GM13977 (cell line): ENCODE measurements at regions not wholly inside any gene's neighbourhood (a gene's known extent, or its start where the extent isn't known, plus 50 kb on each side); places are given as distances from the start of the nearest gene placed in this dataset.

Experiments
- DNase-seq: peaks from one replicate; pipeline ENCODE4 v3.0.0; 2012; ENCODE audit warnings: low spot score
- in situ Hi-C: fragments of 300-500 bp; cut with MboI; formaldehyde crosslinking; loops from one replicate; pipeline ENCODE4 v1.12.0; 2022; ENCODE audit warnings: low sequenced_read_pairs, low pct_unique_long_range_greater_than_20kb, mixed read lengths, inconsistent platforms; ENCODE audit not compliant: unreplicated experiment
- TF ChIP-seq, protein P1 (sequence below): IDR thresholded peaks from 2 replicates; pipeline ENCODE4 v1.5.1; 2012; ENCODE audit warnings: mild to moderate bottlenecking, control low read depth; ENCODE audit not compliant: insufficient read depth; ENCODE audit errors: extremely low read depth, missing control alignments

DNA sequence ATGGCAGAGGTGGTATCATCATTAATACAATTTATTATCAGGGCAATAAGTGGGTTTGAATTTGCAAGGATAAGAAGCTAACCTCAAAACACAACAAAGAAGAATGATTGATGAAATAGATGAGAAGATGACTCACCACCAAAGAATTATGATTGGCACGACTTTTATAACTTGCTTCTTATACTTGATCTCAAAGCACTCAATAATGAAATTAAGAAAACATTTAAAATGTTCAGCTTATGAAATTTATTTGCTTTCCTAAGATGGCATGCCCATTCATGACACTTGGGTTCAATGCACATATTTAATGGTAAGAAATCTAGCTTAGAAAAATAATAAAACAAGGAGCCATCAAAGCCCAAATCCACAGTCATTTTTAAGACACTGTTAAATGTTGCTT lies 477.5 kb downstream of the GJA1 start:
- TF ChIP-seq, protein P1, sequence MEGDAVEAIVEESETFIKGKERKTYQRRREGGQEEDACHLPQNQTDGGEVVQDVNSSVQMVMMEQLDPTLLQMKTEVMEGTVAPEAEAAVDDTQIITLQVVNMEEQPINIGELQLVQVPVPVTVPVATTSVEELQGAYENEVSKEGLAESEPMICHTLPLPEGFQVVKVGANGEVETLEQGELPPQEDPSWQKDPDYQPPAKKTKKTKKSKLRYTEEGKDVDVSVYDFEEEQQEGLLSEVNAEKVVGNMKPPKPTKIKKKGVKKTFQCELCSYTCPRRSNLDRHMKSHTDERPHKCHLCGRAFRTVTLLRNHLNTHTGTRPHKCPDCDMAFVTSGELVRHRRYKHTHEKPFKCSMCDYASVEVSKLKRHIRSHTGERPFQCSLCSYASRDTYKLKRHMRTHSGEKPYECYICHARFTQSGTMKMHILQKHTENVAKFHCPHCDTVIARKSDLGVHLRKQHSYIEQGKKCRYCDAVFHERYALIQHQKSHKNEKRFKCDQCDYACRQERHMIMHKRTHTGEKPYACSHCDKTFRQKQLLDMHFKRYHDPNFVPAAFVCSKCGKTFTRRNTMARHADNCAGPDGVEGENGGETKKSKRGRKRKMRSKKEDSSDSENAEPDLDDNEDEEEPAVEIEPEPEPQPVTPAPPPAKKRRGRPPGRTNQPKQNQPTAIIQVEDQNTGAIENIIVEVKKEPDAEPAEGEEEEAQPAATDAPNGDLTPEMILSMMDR: no peak
- DNase-seq: no peak
- in situ Hi-C loops: no loop called here

DNA sequence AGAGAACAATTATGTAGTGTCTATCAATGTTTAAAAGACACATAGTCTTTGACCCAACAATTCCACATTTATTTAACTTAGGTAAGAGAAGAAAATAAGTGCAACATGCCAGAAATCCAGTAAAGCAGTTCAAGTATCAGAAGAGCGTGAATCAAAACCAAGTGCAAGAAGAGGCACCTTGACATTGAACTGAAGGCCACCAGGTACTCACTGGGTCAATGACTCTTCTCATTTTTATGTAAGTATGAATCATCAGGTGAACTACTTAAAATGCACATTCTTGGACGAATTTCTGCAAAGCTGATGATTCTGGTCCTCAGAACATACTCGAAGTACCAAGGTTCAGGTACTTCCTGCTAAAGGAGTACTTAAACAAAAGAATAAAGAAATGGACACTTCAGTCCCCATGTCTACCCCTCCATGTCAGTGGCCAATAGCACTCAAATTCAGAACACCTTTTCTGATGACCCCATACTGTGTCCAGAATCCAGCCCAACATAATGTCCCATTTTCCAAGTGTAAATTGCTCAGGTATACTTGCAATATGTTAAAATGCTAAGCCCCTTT lies 481.9 kb downstream of the GJA1 start:
- in situ Hi-C loops: no loop called here
- TF ChIP-seq, protein P1: no peak
- no peak for DNase-seq

DNA sequence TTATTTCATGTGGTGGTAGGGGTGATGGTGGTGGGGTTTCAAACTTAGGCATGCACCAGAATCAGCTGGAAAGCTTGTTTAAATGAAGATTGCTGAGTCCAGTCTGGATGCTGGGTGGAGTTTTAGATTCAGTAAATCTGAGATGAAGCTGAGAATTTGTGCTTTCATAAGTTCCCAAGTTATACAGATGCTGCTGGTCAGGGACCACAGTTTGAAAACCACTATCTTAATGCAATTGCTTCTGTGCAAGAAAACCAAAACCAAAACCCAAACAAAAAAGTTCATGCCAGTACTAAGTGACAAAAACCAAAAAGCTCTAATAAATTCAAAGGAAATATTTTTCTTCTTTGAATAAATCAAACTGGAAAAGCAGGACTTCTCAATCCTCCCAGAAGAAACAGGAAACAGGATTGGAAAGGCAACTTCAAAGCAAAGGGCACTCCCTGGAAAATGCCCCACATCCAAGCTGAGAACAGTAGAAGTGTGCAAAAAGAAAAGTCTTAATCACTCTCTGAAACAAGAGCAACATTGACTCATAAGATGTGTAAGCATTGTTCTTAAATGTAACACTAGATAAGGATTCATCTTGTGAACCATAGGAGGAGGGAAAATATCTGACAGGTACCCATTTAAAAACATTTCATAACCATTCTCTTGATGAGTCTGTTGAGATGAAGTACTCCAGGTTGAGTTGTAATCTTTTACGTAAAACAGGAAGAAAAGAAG lies 481.5 kb upstream of the HSF2 start:
- TF ChIP-seq, protein P1: no peak
- DNase-seq: no peak
- in situ Hi-C loops: no loop called here

DNA sequence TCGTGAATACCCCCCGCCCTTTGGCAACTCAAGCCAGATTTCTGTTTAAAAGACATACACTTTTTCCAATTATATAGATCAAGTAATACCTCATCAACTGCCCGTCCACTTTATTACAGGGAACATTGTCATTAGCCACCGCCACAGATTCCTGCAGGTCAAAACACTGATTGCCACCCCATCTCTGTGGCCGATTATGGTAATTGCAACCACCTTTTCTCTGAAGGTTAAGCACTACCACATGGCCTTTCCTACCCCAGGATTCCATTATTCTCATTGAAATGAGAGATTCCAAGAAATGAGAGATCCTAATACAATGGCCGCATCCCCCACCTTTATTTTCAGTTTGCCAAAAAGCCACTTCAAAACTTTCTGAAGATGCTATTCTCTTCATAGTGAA lies 478.8 kb upstream of the HSF2 start:
- in situ Hi-C loops: no loop called here
- TF ChIP-seq, protein P1: no peak
- DNase-seq: no peak

DNA sequence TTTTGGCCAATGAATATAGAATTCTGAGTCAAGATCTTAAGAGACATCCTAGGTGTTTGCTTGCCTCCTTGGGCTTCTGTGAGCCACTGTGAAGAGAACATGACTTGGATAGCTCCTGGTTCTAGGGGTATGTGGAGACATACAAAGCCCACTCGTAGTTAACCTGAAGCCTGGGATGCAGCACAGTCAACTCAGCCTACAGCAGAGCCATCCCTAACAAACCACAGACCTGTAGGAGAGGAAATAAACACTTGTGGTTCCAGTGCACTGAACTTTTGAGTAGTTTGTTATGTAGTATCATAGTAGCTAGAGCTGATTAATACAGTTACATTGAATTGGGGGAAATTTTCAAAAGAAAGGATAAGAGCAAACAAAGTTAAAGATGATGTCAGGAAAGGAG lies 474.4 kb upstream of the HSF2 start:
- DNase-seq: no peak
- TF ChIP-seq, protein P1: no peak
- in situ Hi-C loops: no loop called here

DNA sequence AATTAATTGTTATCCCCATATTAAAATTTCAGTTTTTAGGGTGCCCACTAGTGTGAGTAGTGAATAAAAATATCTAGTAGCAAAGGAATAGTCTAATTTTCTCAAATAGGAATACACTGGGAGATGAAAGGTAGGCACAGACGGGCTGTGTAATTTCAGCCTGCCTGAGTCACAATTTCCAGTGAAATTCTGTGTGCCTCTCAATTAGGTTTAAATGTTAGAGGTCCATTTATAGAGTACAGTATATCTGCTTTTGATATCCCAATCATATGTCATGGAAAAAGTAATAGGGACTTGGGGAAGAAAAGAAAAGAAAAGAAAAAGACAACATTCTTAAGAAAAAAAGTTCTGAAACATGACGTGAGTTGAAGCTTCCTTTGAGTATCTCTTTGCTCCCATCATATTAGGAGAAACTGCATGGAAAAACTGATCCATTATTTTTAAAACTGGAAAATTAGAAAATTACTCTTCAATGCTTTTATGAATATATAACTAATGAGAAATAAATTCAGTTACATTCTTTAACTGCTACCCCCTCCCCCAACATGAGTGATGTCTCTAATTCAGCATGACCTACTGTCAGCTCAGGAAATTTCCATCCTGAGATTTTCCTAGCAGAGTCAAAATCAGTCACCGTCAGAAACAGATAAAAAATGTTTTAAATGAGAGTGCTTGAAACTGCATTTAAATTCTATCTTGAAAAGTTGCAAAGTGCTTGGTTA lies 473.8 kb upstream of the HSF2 start:
- TF ChIP-seq, protein P1: no peak
- in situ Hi-C loops: no loop called here
- DNase-seq: no peak
